Heart right ventricle (tissue), 16 donors: ENCODE measurements at regions not wholly inside any gene's neighbourhood (a gene's known extent, or its start where the extent isn't known, plus 50 kb on each side); places are given as distances from the start of the nearest gene placed in this dataset.
A peak's percentile ranks its signal among the peaks of the same experiment; 100 is the strongest.

ENCODE experiments used
- ATAC-seq, 8 donors: fragments of 200-7000 bp; cut with Tn5 transposase; one replicate each; pipeline ENCODE4 v1.9.1; 2020; ENCODE audit warnings: mild to moderate bottlenecking in 8 of 8, moderate library complexity in 8 of 8, moderate number of reproducible peaks in 1 of 8
- DNase-seq, 2 donors: peaks; one replicate each; pipeline ENCODE4 v3.0.0-alpha.2; 2020
- H3K27ac ChIP-seq, 10 donors: fragments of 200-600 bp; sonication (generic) in 2 of 10; one replicate each; pipeline versions ENCODE4 v1.5.0 to v1.8.0; 2020 to 2022; ENCODE audit warnings: mild to moderate bottlenecking in 3 of 10
- H3K27me3 ChIP-seq, 7 donors: fragments of 200-600 bp; one replicate each; pipeline ENCODE4 v1.8.0; 2021 to 2022; ENCODE audit warnings: mild to moderate bottlenecking in 2 of 7
- H3K36me3 ChIP-seq, 9 donors: fragments of 200-600 bp; sonication (generic) in 1 of 9; one replicate each; pipeline versions ENCODE4 v1.5.0 to v1.8.0; 2020 to 2022; ENCODE audit warnings: mild to moderate bottlenecking in 2 of 9
- H3K4me1 ChIP-seq, 9 donors: fragments of 200-600 bp; sonication (generic) in 1 of 9; one replicate each; pipeline versions ENCODE4 v1.5.0 to v1.8.0; 2020 to 2022; ENCODE audit warnings: mild to moderate bottlenecking in 4 of 9
- H3K4me3 ChIP-seq, 10 donors: fragments of 200-600 bp; sonication (generic) in 2 of 10; one replicate each; pipeline versions ENCODE4 v1.5.0 to v1.8.0; 2020 to 2022; ENCODE audit warnings: mild to moderate bottlenecking in 7 of 10, moderate library complexity in 2 of 10
- H3K9me3 ChIP-seq, 11 donors: fragments of 200-600 bp in 10 of 11; sonication (generic) in 2 of 11; one replicate each; pipeline versions ENCODE4 v1.5.0 to v1.8.0; 2013 to 2022; ENCODE audit warnings: mild to moderate bottlenecking in 2 of 11, control low read depth in 1 of 11, moderate library complexity in 1 of 11
- CTCF ChIP-seq, 9 donors: fragments of 200-600 bp; sonication (generic) in 2 of 9; IDR thresholded peaks; one replicate each; pipeline versions ENCODE4 v1.5.0 to v1.8.0; 2021 to 2022; ENCODE audit warnings: antibody characterized with exemption in 9 of 9, mild to moderate bottlenecking in 5 of 9, moderate library complexity in 1 of 9
- WGBS, 2 donors: extraction: QIAGEN DNeasy Blood & Tissue Kit; methylation state at CpG; one replicate each; pipeline ENCODE4 v1.1.7; 2013; ENCODE audit warnings: inconsistent platforms in 1 of 2; 5-methylcytosine and 5-hydroxymethylcytosine counted together
- intact Hi-C, 10 donors: fragments of 100-400 bp; cut with DNase I; formaldehyde crosslinking; loops; one replicate each; pipeline versions ENCODE4 v1.11.1 to v1.14.2; 2022
- donor health status: Arrhythmogenic right ventricular cardiomyopathy.
- donor health status: ischemic (EF 13 %, LVEDD 7.1; RV severe dilation, severe dysfunction).
- donor health status: healthy with polysubstance abuse.
- donor health status: DM: no; HTN: yes; CAD: no.
- donor health status: DM: no; HTN: no; CAD: no.
- donor health status: ischemic (EF 25% LVEDD 6.9; RV normal size, moderate dysfunction).
- donor health status: ischemic (EF 25% LVEDD 5.7; RV mildly dilated, moderate dysfunction).
- donor health status: healthy.
- donor health status: DM: yes; HTN: yes; CAD: no.
- donor health status: Ischemic cardiomyopathy.
- donor health status: ischemic (EF 35%, LVEDD 5.7; RV mildly dilated, moderate dysfunction).
- donor health status: nonischemic (EF 11% LVEDD 7.7; RV severe dilation, severe dysfunction).
- donor health status: DM: yes; HTN: yes; CAD: no.
- donor health status: PGD.
- donor health status: ischemic (EF 29% LVEDD 5.4; RV normal size, mild dysfunction).
- donor health status: nonischemic (EF 23%, LVEDD 6.1; RV moderate dilation, normal function).

- peaks cover 0 to 22% (median 0%) of the 10 kb centered on the region in 7 donors for H3K27me3 ChIP-seq
- ATAC-seq = peak in 2 of 8 donors; percentile 30 to 76
- no peaks in the 10 kb centered on the region for H3K36me3 ChIP-seq
- no peak for TF ChIP-seq CTCF (IDR thresholded peaks at IDR 0.05)
- no peaks in the 10 kb centered on the region for H3K9me3 ChIP-seq
- H3K27ac ChIP-seq = no peak overlapping the region
- DNase-seq = no peak
- WGBS, 2 donors = 33 to 36% methylated on average over 2 of the region's 2 CpGs
- no peak overlapping the region for H3K4me3 ChIP-seq
- peaks cover 0 to 15% (median 0%) of the 10 kb centered on the region in 9 donors for H3K4me1 ChIP-seq
- intact Hi-C loops = no loop called here
Observed at GRCh38 chr11:115916608-115917007, 412.4 kb upstream of the CADM1 start.

- Histone ChIP-seq H3K9me3 (peaks cover 0 to 3% (median 0%) of the 10 kb centered on the region in 11 donors), H3K36me3 (no peaks in the 10 kb centered on the region), H3K27ac (no peak overlapping the region), H3K4me3 (no peak overlapping the region), H3K4me1 (peaks cover 0 to 9% (median 0%) of the 10 kb centered on the region in 9 donors), H3K27me3 (peaks cover 0 to 5% (median 0%) of the 10 kb centered on the region in 7 donors)
- intact Hi-C loops = no loop called here
- DNase-seq (no peak), ATAC-seq (peak in 4 of 8 donors; percentile 28 to 63 (median 50))
- TF ChIP-seq CTCF (IDR thresholded peaks at IDR 0.05) = peak in 5 of 9 donors; percentile 6 to 33 (median 12)
- 90 to 91% methylated on average over 2 of the region's 2 CpGs for WGBS, 2 donors
Observed at GRCh38 chr11:115912484-115912945, 408.3 kb upstream of the CADM1 start.

GRCh38 chr11:115911613-115912346 is 407.6 kb upstream of the CADM1 start:
- Histone ChIP-seq H3K4me1 (peaks cover 0 to 9% (median 0%) of the 10 kb centered on the region in 9 donors), H3K27me3 (peaks cover 0 to 8% (median 0%) of the 10 kb centered on the region in 7 donors), H3K27ac (no peak overlapping the region), H3K4me3 (no peak overlapping the region), H3K36me3 (no peaks in the 10 kb centered on the region), H3K9me3 (peaks cover 0 to 3% (median 0%) of the 10 kb centered on the region in 11 donors)
- DNase-seq = no peak
- TF ChIP-seq CTCF (IDR thresholded peaks at IDR 0.05) = no peak
- intact Hi-C loops = no loop called here
- ATAC-seq = no peak
- 68 to 76% methylated on average over 14 of the region's 14 CpGs for WGBS, 2 donors

GRCh38 chr11:115910379-115910778 is 406.2 kb upstream of the CADM1 start:
- H3K4me3 ChIP-seq = no peak overlapping the region
- DNase-seq (no peak), ATAC-seq (no peak)
- H3K4me1 ChIP-seq = peaks cover 0 to 15% (median 0%) of the 10 kb centered on the region in 9 donors
- peaks cover 0 to 3% (median 0%) of the 10 kb centered on the region in 11 donors for H3K9me3 ChIP-seq
- TF ChIP-seq CTCF (IDR thresholded peaks at IDR 0.05) = no peak
- 70% methylated on average over 1 of the region's 1 CpG for WGBS, 2 donors
- intact Hi-C loops = no loop called here
- H3K27ac ChIP-seq = no peak overlapping the region
- H3K27me3 ChIP-seq = peaks cover 0 to 13% (median 0%) of the 10 kb centered on the region in 7 donors
- H3K36me3 ChIP-seq = no peaks in the 10 kb centered on the region
